NCI-H748 (cell line): ENCODE measurements at regions not wholly inside any gene's neighbourhood (a gene's known extent, or its start where the extent isn't known, plus 50 kb on each side); places are given as distances from the start of the nearest gene placed in this dataset.

ENCODE experiments used
- DNase-seq: peaks from one replicate; lab custom pipeline; 2025; ENCODE audit not compliant: unreplicated experiment; lab: John Stamatoyannopoulos, UW

DNA sequence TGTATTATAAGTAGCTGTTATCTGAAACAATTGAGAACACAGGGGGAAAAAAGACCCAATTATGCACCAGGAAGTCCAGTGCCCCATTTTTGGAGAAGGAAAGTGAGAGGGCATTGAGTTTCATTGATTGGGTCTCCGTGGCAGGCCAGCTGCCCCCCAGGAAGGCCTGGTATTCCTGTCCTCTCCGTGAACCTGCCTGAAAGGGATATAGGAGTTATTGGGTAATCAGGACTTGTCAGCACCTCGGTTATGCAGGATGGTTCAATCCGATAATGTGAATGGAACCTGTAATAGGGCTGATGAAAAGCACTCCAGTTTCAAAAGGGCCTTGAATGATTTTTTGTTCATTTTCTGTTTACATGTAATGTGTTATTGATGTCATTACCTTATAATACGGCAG is 122.0 kb upstream of the RARB start:
- DNase-seq, result no peak

GRCh38 chr3:25306705-25307104 is 121.4 kb upstream of the RARB start:
- no peak for DNase-seq

DNA sequence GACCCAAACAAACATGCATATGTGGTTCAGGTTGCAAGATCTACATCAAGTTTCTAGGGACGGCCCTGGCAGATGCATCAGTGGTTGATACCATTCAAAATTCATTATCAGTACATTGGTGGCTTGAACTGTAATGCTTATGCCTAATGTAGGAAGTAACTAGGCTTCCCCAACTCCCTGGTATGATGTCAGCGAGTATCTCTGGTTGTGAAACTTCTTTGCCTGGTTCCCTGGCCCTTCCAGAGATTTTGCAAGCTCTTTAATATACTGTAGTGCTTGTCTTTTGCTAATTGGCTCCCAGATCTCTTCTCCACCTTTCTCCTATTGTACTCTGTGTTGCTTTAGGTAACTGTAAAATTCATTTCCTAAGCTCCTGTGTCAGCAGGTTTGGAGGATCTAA is 114.8 kb upstream of the RARB start:
- no peak for DNase-seq

DNA sequence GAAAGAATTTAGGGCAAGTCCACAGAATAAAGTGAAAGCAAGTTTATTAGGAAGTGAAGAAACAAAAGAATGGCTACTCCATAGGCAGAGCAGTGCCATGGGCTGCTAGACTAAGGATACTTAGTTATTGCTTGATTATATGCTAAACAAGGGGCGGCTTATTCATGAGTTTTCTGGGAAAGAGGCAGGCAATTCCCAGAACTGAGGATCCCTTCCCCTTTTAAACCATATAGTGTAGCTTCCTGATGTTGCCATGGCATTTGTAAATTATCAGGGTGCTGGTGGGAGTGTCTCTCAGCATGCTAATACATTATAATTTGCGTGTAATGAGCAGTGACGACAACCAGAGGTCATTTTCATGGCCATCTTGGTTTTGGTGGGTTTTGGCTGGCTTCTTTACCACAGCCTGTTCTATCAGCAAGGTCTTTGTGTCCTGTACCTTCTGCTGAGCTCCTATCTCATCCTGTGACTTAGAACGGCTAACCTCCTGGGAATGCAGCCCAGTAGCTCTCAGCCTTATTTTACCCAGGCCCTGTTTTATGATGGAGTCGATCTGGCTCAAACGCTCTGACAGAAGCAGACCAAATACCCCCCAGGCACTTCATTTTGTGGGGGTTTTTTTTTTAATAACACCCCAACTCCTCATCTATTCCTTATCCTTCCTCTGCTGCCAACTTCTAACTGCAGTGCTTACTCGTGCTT is 103.0 kb upstream of the RARB start:
- DNase-seq, result no peak

GRCh38 chr3:25335356-25335755 is 92.7 kb upstream of the RARB start:
- no peak for DNase-seq

GRCh38 chr3:25338158-25338725 is 89.8 kb upstream of the RARB start:
- DNase-seq, result no peak

GRCh38 chr3:25339225-25339624 is 88.8 kb upstream of the RARB start:
- DNase-seq, result no peak

GRCh38 chr3:25344670-25345069 is 83.4 kb upstream of the RARB start:
- no peak for DNase-seq

DNA sequence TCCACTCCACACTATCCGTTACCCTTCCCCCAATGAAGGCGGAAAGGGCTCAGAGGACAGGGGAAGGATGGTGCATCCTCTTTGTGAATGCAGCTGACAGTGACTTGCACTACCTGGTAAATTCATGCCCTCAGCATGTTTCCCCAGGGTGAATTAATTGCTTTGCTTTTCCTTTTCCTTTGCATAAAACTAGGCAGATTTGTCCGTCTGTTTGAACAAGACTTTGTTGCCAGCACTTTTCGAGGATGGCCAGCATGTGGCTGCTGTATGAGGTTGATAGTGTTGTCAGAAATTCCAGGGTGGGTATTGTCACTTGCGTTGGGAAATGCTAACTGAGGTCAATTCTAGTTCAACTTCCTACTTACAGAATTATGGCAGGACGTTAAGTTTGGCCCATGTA is 79.0 kb upstream of the RARB start:
- no peak for DNase-seq

DNA sequence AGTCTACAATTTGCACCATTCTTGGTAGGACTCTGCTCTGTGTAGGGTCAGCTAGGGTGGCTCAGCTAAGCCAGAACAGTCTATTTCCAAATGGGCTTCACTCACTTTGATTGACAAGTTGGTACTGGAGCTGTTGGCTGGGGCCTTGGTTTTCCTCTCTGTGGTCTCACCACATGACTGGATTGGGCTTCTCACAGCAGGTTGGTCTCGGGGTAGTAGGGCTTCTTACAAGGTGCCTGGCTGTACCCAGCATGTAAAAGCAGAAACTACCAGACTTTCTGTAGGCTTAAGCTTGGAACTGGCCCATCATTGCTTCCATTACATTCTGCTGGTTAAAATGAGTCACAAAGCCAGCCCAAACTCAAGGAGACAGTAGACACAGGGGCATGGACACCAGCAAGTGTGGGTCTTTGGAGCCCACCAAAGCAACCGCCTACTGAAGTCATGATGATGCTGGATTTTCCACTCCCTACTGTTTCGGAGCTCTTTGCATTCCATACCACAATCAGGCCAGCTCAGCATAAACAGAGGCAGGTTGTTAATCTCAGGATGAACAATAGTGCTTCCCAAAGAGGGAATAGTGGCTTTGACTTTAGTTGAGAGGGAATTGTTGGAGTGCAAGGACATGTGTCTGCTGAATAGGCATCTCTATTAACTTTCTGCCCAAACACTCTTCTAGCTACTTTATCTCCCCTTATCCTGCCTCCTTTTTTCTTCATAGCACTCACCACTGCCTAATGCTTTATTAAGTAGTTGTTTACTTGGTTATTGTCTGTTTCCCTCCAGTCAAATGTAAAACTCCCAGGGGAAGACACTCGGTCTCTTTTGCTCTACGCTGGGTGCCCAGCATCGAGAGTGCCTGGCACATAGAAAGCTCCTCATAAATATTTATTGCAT is 78.0 kb upstream of the RARB start:
- no peak for DNase-seq

- DNase-seq, result no peak
Observed at GRCh38 chr3:25350725-25351114, 77.3 kb upstream of the RARB start.

- DNase-seq, result no peak
Observed at GRCh38 chr3:25354071-25354470, 74.0 kb upstream of the RARB start.

DNA sequence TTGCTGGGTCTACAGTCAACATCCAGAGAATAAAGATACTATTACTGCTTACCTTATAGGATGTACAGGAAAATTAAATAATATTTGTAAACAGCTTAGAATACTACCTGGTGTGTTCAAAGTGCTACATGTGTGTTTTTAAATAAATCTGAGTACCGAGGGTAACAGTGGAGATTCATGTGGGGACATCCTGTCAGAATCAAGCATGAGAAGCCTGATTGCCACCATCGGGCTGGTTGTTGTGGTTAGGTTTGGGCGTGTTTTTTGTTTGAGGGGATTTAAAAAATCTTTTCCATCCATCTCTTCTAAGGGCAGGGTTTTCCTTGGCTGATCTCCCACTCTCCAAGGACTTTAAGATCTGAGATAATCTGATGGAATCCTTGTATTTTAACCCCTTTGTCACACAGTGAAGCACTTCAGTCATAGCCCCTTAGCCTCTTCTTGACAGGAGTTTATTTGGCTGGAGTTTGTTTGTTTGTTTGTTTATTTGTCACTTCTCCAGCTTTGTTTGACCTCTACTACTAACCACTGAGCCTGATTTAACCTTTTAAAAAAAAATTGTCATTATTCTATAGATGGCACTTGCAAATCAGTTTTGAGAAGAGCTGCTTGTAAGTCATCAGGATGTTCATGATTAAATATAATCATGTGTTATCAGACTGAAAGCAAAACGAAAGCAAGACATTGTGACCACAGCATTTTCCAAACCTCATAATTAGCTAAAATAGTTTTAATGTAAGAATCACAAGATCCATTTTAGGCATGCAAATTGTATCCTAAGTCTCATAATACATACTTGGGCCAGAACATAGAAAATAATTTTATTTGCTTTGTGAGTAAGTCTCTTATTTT is 72.8 kb upstream of the RARB start:
- DNase-seq, result no peak

DNA sequence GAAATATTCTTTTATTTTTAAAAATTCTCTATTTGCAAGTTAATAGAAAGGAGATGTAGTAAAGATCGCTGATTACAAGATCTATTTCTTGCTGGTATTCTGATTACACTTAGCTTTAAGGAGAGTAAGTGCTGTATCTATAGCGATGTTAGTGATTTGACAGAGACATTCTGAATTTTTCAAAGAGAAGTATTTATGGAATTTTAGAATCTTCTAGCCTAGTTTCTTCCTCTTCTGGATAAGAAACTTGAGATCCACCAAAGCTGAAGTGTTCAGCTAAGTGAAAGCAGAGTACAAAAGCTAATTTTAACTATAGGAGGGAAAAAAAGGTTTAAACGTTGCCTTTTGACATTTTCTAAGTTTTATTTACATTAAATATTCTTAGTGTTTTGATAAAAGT is 72.1 kb upstream of the RARB start:
- DNase-seq, result no peak

- no peak for DNase-seq
Observed at GRCh38 chr3:25362118-25362517, 65.9 kb upstream of the RARB start.

DNA sequence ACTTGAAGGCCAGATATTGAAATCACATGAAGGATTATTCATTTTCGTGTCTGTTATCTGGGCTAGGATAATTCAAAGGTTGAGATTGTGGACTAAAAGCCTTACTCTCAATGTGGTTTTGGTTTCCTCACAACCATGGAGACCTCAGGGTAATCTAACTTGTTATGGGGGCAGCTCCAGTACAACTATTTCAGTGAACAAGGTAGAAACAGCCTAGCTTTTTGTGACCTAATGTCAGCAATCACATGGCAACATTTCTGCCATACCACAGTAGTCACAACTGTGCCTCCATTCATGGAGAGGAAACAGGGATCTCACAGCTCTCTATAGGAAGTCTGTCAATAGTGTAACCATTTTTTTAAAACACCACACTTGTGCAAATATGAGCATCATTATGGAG is 62.4 kb upstream of the RARB start:
- no peak for DNase-seq

DNA sequence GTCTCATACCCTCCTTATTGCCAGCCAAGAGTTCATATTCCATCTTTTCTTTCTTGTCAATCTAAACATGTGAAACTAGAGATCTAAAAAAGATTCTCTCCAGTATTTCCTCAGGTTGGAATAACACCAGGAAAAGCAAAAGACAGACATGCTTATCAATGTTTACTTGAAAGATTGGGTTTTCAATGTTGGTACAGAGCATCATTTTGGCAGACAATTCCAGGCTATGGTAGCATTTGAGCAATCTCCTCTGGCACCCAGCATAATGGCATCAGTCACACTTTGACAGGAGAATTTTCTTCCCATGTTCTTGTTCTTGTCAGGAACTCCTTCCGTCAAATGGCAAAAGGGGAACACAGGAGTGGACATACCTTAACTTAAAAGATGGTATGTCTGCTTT is 61.0 kb upstream of the RARB start:
- no peak for DNase-seq

DNA sequence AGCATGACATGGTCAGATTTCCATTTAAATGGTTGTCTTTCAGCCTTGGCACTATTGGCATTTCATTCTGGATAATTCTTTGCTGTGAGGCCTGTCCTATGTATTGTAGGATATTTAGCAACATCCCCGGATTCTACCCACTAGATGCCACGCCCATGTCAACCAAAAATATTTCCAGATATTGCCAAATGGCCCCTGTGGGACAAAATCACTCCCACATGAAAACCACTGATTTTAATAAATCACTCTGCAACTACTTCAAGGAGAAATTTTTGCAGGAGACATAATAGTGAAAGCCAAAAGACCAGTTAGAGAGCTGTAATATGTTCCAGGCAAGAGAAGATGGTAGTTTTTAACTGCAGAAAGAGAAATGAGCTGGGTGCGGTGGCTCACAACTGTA is 55.9 kb upstream of the RARB start:
- no peak for DNase-seq

GRCh38 chr3:25376340-25376739 is 51.7 kb upstream of the RARB start:
- DNase-seq, result no peak

- DNase-seq, result no peak
Observed at GRCh38 chr3:25377042-25377441, 51.0 kb upstream of the RARB start.
